SKM-1 treated with dmso at 0.1 percent for 144 hours (cell line): ENCODE measurements at regions not wholly inside any gene's neighbourhood (a gene's known extent, or its start where the extent isn't known, plus 50 kb on each side); places are given as distances from the start of the nearest gene placed in this dataset.
A peak's percentile ranks its signal among the peaks of the same experiment; 100 is the strongest.

Experiments
- DNase-seq: peaks from one replicate; lab custom pipeline; 2025; ENCODE audit not compliant: unreplicated experiment; lab: John Stamatoyannopoulos, UW

GRCh38 chr10:107379601-107380000, 215.1 kb upstream of the SORCS1 start:
- no peak for DNase-seq

- DNase-seq, result no peak
These were observed 207.3 kb upstream of the SORCS1 start for GRCh38 chr10:107371801-107372200.

GRCh38 chr10:107364872-107365271, 200.4 kb upstream of the SORCS1 start:
- DNase-seq, result no peak

GRCh38 chr10:107362306-107362705, 197.8 kb upstream of the SORCS1 start:
- no peak for DNase-seq

- DNase-seq, result no peak
These were observed 192.5 kb upstream of the SORCS1 start for GRCh38 chr10:107357033-107357432.

GRCh38 chr10:107356396-107356795, 191.9 kb upstream of the SORCS1 start:
- no peak for DNase-seq

GRCh38 chr10:107342711-107343110, 178.2 kb upstream of the SORCS1 start:
- DNase-seq, result no peak

- no peak for DNase-seq
These were observed 176.8 kb upstream of the SORCS1 start for GRCh38 chr10:107341281-107341680.

GRCh38 chr10:107340326-107340725, 175.8 kb upstream of the SORCS1 start:
- peak; percentile 81 for DNase-seq

- no peak for DNase-seq
These were observed 171.6 kb upstream of the SORCS1 start for GRCh38 chr10:107336061-107336460.

GRCh38 chr10:107317592-107317991, 153.1 kb upstream of the SORCS1 start:
- DNase-seq, result no peak

- no peak for DNase-seq
These were observed 138.7 kb upstream of the SORCS1 start for GRCh38 chr10:107303203-107303602.

GRCh38 chr10:107299606-107300005, 135.1 kb upstream of the SORCS1 start:
- DNase-seq, result no peak

GRCh38 chr10:107284187-107284586, 119.7 kb upstream of the SORCS1 start:
- no peak for DNase-seq

- no peak for DNase-seq
These were observed 115.8 kb upstream of the SORCS1 start for GRCh38 chr10:107280293-107280692.

- DNase-seq, result no peak
These were observed 113.1 kb upstream of the SORCS1 start for GRCh38 chr10:107277591-107277990.

- no peak for DNase-seq
These were observed 111.3 kb upstream of the SORCS1 start for GRCh38 chr10:107275806-107276205.

GRCh38 chr10:107269626-107270025, 105.1 kb upstream of the SORCS1 start:
- DNase-seq, result no peak

GRCh38 chr10:107264742-107265141, 100.2 kb upstream of the SORCS1 start:
- DNase-seq, result no peak

GRCh38 chr10:107244122-107244521, 79.6 kb upstream of the SORCS1 start:
- DNase-seq, result no peak

GRCh38 chr10:107238275-107238674, 73.8 kb upstream of the SORCS1 start:
- no peak for DNase-seq

- DNase-seq, result no peak
These were observed 67.5 kb upstream of the SORCS1 start for GRCh38 chr10:107232013-107232412.

- DNase-seq, result no peak
These were observed 66.4 kb upstream of the SORCS1 start for GRCh38 chr10:107230887-107231286.

GRCh38 chr10:107215681-107216080, 51.2 kb upstream of the SORCS1 start:
- DNase-seq, result no peak
